ENCODE measurements at regions not wholly inside any gene's neighbourhood (a gene's known extent, or its start where the extent isn't known, plus 50 kb on each side); places are given as distances from the start of the nearest gene placed in this dataset.
"Not testable (repeated sequence)": the region's sequence is repeated elsewhere in the genome, so short reads cannot be mapped to it uniquely, and the experiment has no call there.

GRCh38 chr16:52308051-52308450 is 238.9 kb downstream of the TOX3 start:
- no peak for DNase-seq

- DNase-seq, result no peak
Observed at GRCh38 chr16:52301026-52301425, 245.9 kb downstream of the TOX3 start.

- DNase-seq, result no peak
Observed at GRCh38 chr16:52298769-52299168, 248.2 kb downstream of the TOX3 start.

- not testable (repeated sequence) for DNase-seq
Observed at GRCh38 chr16:52296706-52297315, 250.1 kb downstream of the TOX3 start.

GRCh38 chr16:52296076-52296475 is 250.9 kb downstream of the TOX3 start:
- DNase-seq, result no peak

- no peak for DNase-seq
Observed at GRCh38 chr16:52294660-52295059, 252.3 kb downstream of the TOX3 start.

GRCh38 chr16:52293204-52293603 is 253.7 kb downstream of the TOX3 start:
- no peak for DNase-seq

GRCh38 chr16:52283584-52284375 is 263.2 kb downstream of the TOX3 start:
- DNase-seq, result no peak

- no peak for DNase-seq
Observed at GRCh38 chr16:52283018-52283417, 263.9 kb downstream of the TOX3 start.

GRCh38 chr16:52280086-52280485 is 266.9 kb downstream of the TOX3 start:
- no peak for DNase-seq

GRCh38 chr16:52271088-52271750 is 275.7 kb downstream of the TOX3 start:
- DNase-seq, result no peak

GRCh38 chr16:52265446-52265861 is 281.5 kb downstream of the TOX3 start:
- no peak for DNase-seq

- no peak for DNase-seq
Observed at GRCh38 chr16:52257534-52257933, 289.4 kb downstream of the TOX3 start.

GRCh38 chr16:52256310-52257078 is 290.4 kb downstream of the TOX3 start:
- DNase-seq, result no peak

GRCh38 chr16:52254746-52255145 is 292.2 kb downstream of the TOX3 start:
- DNase-seq, result no peak

- no peak for DNase-seq
Observed at GRCh38 chr16:52252680-52253079, 294.3 kb downstream of the TOX3 start.

GRCh38 chr16:52251495-52251894 is 295.4 kb downstream of the TOX3 start:
- DNase-seq, result no peak

GRCh38 chr16:52247737-52248136 is 299.2 kb downstream of the TOX3 start:
- DNase-seq, result no peak

- DNase-seq, result no peak
Observed at GRCh38 chr16:52238710-52239109, 308.2 kb downstream of the TOX3 start.

GRCh38 chr16:52237823-52238222 is 309.1 kb downstream of the TOX3 start:
- no peak for DNase-seq

- DNase-seq, result no peak
Observed at GRCh38 chr16:52235186-52235585, 311.8 kb downstream of the TOX3 start.

- no peak for DNase-seq
Observed at GRCh38 chr16:52234626-52235025, 312.3 kb downstream of the TOX3 start.

GRCh38 chr16:52229471-52229870 is 317.5 kb downstream of the TOX3 start:
- DNase-seq, result no peak

All from activated naive CD4-positive, alpha-beta T cell (primary cell).